Neural crest cell (in vitro differentiated cells): ENCODE measurements at regions not wholly inside any gene's neighbourhood (a gene's known extent, or its start where the extent isn't known, plus 50 kb on each side); places are given as distances from the start of the nearest gene placed in this dataset.
A peak's percentile ranks its signal among the peaks of the same experiment; 100 is the strongest.

Experiments used
- DNase-seq: peaks from one replicate; pipeline ENCODE4 v3.0.0; 2021; ENCODE audit warnings: low read depth, mixed read lengths, low spot score
- H3K27ac Mint-ChIP-seq: one replicate; pipeline ENCODE4 v1.8.0; 2021; ENCODE audit warnings: mild to moderate bottlenecking, mixed read lengths; ENCODE audit not compliant: unreplicated experiment
- H3K27me3 Mint-ChIP-seq: 2 replicates; pipeline ENCODE4 v1.8.0; 2021; ENCODE audit warnings: low read depth, mild to moderate bottlenecking, mixed read lengths
- H3K36me3 Mint-ChIP-seq: 2 replicates; pipeline ENCODE4 v1.8.0; 2021; ENCODE audit warnings: low read depth, mild to moderate bottlenecking, mixed read lengths
- H3K4me1 Mint-ChIP-seq: 2 replicates; pipeline ENCODE4 v1.8.0; 2021; ENCODE audit warnings: mixed read lengths
- H3K4me3 Mint-ChIP-seq: one replicate; pipeline ENCODE4 v1.8.0; 2021; ENCODE audit warnings: mild to moderate bottlenecking, mixed read lengths
- H3K9me3 Mint-ChIP-seq: 2 replicates; pipeline ENCODE4 v1.8.0; 2021; ENCODE audit warnings: mixed read lengths
- CTCF ChIP-seq: fragments of 200-600 bp; sonication (generic); conservative IDR thresholded peaks from 2 replicates; pipeline ENCODE4 v1.5.0; 2021; ENCODE audit warnings: antibody characterized with exemption, mild to moderate bottlenecking

- TF ChIP-seq CTCF = no peak
- no peaks in the 10 kb centered on the region for H3K4me1 Mint-ChIP-seq
- H3K4me3 Mint-ChIP-seq = no peak overlapping the region
- no peaks in the 10 kb centered on the region for H3K36me3 Mint-ChIP-seq
- H3K9me3 Mint-ChIP-seq = no peaks in the 10 kb centered on the region
- no peaks in the 10 kb centered on the region for H3K27me3 Mint-ChIP-seq
- no peak for DNase-seq
- no peak overlapping the region for H3K27ac Mint-ChIP-seq
Measured at GRCh38 chr21:15567191-15567590, 162.6 kb upstream of the USP25 start.

DNA sequence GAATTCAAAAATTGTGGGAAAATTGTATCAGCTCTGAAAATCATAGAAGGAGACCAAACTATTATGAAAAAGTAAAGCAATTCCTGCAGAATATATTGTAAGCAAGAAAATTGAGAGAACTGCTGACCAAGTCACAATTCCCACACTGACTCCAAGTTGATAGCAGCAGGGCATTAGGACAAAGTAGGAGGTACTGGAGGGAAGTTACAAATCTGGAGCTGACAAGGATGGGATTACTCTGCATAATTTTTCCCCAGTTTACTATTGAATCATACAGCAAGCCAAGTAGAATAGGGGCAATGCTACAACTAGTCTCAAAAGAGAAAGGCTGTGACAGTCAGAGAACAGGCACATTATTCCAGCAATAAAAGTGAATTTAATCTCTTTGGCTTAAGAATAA lies 161.3 kb upstream of the USP25 start:
- TF ChIP-seq CTCF = no peak
- Mint-ChIP-seq H3K27ac (no peak overlapping the region), H3K27me3 (no peaks in the 10 kb centered on the region), H3K4me3 (no peak overlapping the region), H3K4me1 (no peaks in the 10 kb centered on the region), H3K9me3 (no peaks in the 10 kb centered on the region), H3K36me3 (no peaks in the 10 kb centered on the region)
- DNase-seq = no peak

GRCh38 chr21:15586752-15587427 lies 142.9 kb upstream of the USP25 start:
- Mint-ChIP-seq H3K4me1 (no peaks in the 10 kb centered on the region), H3K36me3 (no peaks in the 10 kb centered on the region), H3K4me3 (no peak overlapping the region), H3K9me3 (peaks cover 4% of the 10 kb centered on the region), H3K27ac (no peak overlapping the region), H3K27me3 (no peaks in the 10 kb centered on the region)
- TF ChIP-seq CTCF = no peak
- DNase-seq = no peak

GRCh38 chr21:15592271-15592860 lies 137.4 kb upstream of the USP25 start:
- no peak overlapping the region for H3K27ac Mint-ChIP-seq
- peak; percentile 15 for DNase-seq
- TF ChIP-seq CTCF = peak; percentile 88
- H3K36me3 Mint-ChIP-seq = no peaks in the 10 kb centered on the region
- H3K4me3 Mint-ChIP-seq = no peak overlapping the region
- H3K4me1 Mint-ChIP-seq = no peaks in the 10 kb centered on the region
- H3K9me3 Mint-ChIP-seq = peaks cover 2% of the 10 kb centered on the region
- no peaks in the 10 kb centered on the region for H3K27me3 Mint-ChIP-seq

DNA sequence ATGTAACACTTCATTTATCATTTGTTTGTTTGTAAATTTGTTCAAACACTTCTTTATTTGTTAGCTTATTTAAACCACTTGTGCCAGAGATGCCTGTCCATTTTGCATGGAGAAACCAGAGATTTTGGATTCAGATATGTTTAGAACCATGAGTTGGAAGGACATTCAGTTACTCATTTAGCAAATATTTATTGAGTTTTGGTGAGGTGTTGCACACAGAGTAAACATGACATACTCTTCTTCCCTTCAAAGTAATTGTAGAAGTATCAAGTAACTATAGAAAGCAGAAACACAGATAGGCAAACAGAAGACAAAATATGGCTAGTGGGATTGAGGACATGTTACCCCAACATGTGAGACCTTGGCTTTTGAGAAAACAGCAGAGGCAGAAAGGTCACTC lies 136.8 kb upstream of the USP25 start:
- Mint-ChIP-seq H3K4me3 (no peak overlapping the region), H3K9me3 (peaks cover 6% of the 10 kb centered on the region), H3K27me3 (no peaks in the 10 kb centered on the region), H3K4me1 (no peaks in the 10 kb centered on the region), H3K27ac (no peak overlapping the region), H3K36me3 (no peaks in the 10 kb centered on the region)
- no peak for DNase-seq
- no peak for TF ChIP-seq CTCF
